Stimulated activated CD4-positive, alpha-beta T cell treated with anti-CD3 and anti-CD28 coated beads, Interleukin-15, amount 100 ng/mL, for 24 hours (primary cell): ENCODE measurements at regions not wholly inside any gene's neighbourhood (a gene's known extent, or its start where the extent isn't known, plus 50 kb on each side); places are given as distances from the start of the nearest gene placed in this dataset.
"Not testable (repeated sequence)": the region's sequence is repeated elsewhere in the genome, so short reads cannot be mapped to it uniquely, and the experiment has no call there.

Experiments used
- DNase-seq: peaks from one replicate; pipeline ENCODE4 v3.0.0-alpha.2; 2020

GRCh38 chr6:156599366-156599765 lies 177.8 kb upstream of the ARID1B start:
- DNase-seq, result no peak

DNA sequence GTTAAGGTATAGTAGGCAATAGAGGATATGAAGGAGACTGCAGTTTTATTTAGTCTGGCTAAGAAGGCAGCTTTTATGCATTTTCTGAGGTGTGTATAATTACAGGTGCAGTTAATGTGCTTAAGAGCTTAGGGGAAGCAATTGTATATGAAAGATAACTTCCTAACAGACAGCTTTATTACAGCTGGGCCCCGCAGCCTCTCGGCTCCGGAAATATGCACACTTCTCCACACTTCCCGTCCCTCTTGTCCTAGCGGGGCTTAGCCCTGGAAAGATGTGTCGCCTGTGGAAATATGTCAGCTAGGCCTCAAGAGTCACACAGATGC lies 178.4 kb upstream of the ARID1B start:
- no peak for DNase-seq

- DNase-seq, result no peak
These were observed 178.9 kb upstream of the ARID1B start for GRCh38 chr6:156598071-156598854.

- DNase-seq, result no peak
These were observed 180.1 kb upstream of the ARID1B start for GRCh38 chr6:156597095-156597494.

DNA sequence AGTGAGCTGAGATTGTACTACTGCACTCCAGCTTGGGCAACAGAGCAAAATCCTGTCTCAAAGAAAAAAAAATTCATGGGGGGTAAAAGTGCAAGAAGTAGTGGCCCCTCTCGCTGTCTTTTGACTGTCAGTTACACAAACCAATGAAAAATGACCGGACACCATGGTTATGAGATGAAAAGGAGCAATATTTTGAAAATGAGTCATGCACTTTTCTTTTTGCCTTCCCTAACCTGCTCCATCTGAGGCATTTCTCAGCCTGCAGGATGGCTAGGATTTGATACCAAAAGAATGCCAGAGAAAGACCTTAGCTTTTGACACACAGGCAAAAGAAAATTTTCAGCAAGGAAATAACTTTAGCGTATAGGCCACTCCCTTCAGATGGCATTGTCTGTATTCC lies 181.7 kb upstream of the ARID1B start:
- DNase-seq, result no peak

GRCh38 chr6:156593893-156594292 lies 183.3 kb upstream of the ARID1B start:
- DNase-seq, result no peak

GRCh38 chr6:156593127-156593526 lies 184.1 kb upstream of the ARID1B start:
- no peak for DNase-seq

DNA sequence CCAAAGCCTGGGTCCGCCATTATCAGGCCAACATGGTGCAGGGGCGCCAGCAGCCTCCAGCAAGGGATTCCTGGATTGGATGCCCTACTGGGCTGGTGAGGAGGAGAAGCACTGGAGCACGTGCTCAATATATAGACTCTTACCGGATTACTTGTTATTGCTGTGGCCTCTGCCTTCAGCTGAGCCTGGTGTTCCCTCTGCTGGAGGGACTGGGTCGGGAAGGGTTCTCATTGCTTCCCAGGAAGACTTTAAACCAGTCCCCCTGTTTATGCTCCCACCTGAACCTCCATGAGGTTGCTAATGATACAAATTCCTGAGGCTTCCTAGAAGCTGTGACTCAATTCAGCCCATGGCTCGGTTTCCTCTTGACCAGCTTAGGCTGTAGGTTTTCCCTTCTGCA lies 186.7 kb upstream of the ARID1B start:
- no peak for DNase-seq

- DNase-seq, result no peak
These were observed 187.9 kb upstream of the ARID1B start for GRCh38 chr6:156589281-156589680.

- no peak for DNase-seq
These were observed 189.4 kb upstream of the ARID1B start for GRCh38 chr6:156587751-156588301.

DNA sequence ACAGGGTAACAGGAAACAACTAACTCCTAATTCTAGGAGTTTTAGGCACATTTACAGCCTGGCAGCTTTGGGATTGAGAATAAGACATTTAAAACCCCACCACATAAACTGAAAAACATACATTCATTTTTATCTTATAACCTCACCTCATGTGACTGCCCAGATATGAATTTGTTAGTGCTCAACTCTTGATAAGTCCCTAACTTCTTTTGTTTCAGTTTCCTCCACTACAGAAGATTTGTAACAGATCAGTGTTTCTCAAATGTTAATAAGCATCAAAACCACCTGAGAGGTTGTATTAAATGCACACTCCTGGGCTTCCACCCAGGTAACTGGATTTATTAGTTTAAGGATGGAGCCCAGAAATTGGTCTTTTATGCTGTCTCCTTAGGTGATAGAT lies 190.1 kb upstream of the ARID1B start:
- no peak for DNase-seq

DNA sequence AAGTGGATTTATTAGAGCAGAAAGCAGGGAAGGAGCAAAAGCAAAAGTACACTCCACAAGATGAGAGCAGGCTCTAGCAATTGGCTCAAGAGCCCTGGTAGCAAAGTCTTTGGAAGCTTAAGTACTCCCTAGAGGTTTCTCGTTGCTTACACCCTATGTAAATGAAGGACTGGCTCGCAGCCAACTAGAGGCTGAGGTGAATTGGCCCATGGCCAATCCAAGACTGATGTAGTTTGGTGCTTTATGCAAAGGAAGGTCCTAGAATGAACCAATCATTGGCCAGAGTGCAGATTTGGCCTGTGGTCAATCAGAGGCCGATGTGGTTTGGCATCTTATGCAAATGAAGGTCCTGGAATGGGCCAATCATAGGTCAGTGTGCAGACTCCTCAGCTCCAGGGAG lies 191.3 kb upstream of the ARID1B start:
- no peak for DNase-seq

DNA sequence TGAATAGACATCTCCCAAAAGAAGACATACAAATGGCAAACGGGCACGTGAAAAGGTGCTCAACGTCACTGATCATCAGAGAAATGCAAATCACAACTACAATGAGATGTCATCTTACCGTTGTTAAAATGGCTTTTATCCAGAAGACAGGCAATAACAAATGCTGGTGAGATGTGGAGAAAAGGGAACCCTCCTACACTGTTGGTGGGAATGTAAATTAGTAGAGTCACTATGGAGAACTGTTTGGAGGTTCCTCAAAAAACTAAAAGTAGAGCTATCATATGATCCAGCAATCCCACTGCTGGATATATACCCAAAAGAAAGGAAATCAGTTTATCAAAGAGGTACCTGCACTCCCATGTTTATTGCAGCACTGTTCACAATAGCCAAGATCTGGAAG lies 193.1 kb upstream of the ARID1B start:
- DNase-seq, result not testable (repeated sequence)

DNA sequence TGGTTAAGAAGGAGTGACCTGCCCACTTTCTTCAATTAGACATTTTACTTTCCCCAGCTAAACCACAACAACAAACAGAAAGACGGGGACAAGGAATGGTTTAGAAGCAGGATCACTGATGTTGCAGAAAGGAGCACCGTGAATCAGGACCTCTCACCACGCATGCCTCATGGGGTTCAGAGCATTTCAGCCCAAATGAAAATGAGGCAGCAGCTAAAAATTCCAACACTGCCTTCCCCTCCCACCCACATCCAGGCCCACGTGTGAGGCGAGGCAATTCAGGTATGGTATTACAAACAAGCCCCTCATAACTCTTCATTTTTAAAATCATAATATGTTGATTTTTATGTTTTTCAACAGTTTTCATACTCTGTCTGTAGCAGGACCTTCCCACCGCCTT lies 194.1 kb upstream of the ARID1B start:
- DNase-seq, result no peak

DNA sequence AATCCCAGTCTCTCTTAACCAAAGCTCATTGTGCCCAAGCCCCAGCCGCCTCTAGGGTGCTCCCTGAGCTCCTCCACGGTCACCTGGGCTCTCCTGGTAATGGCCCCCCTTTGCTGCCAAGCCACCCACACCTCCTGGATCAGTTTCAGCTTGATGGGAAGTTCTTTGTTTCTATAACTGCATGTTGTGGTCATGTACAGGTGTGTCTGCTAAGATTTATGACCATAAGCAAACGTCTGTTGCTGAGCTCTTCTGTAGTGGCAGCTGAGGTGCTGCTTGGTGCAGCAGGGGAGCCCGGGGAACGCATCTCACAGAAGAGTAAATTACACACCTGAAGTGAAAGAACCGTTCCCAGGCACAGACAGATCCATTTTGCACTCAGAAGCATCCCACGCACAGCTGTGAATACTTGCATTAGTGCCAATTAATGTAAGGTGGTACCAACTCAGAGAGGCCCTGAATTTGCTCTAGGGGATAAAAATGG lies 194.6 kb upstream of the ARID1B start:
- no peak for DNase-seq

GRCh38 chr6:156579564-156579963 lies 197.6 kb upstream of the ARID1B start:
- DNase-seq, result no peak

DNA sequence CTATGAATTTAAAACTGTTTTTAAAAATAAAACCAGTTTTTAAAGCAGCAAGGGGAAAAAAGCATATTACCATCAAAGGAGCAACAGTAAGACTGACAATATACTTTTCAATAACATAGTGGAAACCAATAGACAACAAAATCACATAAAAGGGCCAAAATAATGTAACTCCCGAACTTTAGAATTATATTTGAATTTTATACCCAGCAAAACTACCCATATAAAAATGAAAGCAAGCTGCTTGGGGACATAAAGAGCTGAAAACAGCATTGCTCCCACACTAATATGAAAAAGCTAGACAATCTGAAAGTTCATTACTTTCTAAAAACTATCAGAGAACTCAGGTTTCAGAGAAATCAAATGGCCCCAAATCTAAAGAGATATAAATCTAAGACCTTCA lies 199.4 kb upstream of the ARID1B start:
- DNase-seq, result no peak

DNA sequence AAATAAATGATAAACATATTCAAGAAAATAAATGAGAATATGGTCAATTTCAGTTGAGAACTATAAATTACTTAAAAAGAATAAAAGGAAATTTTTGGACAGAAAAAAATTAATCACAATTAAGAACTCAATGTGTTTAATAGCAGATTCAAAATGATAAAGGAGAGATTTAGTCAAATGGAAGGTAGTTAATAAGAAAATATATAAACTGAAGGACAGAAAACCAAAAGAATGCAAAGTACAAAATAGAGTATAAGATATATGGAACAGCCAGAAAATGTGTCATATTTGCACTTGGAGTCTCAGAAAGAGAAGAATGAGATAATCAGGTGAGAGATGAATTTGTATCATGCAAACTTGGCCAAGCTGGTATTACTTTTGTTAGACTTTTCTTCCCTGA lies 201.8 kb upstream of the ARID1B start:
- no peak for DNase-seq

DNA sequence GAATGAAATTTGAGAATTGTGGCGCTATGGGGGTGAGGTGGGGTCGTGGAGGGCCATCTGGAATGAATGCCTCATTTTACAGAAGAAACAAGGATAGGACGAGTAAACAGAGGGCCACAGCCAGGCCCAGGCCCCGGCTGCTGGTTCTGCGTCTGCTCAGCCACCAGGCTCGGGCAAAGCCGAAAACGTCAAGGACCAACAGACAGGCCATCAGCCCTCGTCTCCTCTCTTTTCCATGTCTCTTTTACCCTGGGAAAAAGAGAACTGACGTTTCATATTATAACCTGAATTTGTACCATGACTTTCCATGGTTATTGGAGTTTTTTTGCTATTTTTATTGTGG lies 212.4 kb upstream of the ARID1B start:
- no peak for DNase-seq

GRCh38 chr6:156564127-156564806 lies 212.9 kb upstream of the ARID1B start:
- DNase-seq, result peak; percentile 81

DNA sequence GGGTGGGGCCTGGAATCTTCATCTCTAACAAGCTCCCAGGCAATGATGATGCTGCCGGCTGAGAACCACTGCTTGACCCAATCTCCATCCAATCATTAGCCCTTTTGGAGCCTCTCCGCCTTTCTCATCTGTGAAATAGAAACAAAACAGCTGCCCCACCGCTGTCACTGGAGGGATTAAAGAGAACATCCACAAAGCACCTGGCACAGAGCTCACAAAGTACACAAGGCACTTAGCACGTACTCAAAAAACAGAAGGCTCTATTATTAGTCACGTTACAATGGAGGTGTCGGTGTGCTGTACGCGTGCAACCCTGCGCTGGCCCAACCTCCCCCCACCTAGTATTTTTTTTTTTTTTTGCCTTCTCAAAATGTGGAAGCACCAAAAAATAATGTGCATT lies 213.5 kb upstream of the ARID1B start:
- DNase-seq, result no peak

DNA sequence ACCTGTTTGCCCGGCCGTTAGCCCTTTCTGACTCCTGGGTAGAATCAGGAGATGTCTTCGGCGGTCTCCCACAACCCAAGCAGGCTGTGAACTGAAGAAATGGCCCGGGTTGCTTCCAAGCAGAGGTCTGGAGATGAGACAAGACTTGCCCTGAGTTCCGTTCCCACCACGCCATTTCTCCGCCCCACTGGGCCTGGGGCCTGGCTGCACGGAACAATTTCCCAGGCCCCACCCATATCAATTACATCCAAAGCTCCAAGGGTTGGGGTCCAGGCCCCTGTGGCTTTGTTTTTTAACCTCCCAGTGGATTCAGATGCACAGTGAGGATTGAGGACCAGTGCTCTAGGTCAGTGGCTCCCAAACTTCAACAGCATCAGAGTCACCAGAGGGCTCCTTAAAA lies 214.5 kb upstream of the ARID1B start:
- no peak for DNase-seq

GRCh38 chr6:156562019-156562418 lies 215.2 kb upstream of the ARID1B start:
- DNase-seq, result no peak

GRCh38 chr6:156560476-156560875 lies 216.7 kb upstream of the ARID1B start:
- no peak for DNase-seq
